Ovary (tissue), 7 donors: ENCODE measurements at regions not wholly inside any gene's neighbourhood (a gene's known extent, or its start where the extent isn't known, plus 50 kb on each side); places are given as distances from the start of the nearest gene placed in this dataset.

Experiments used
- DNase-seq, 5 donors: peaks; one replicate each; pipeline ENCODE4 v3.0.0-alpha.2; 2019 to 2020
- H3K27ac ChIP-seq, 2 donors: fragments of 200-600 bp; one replicate each; pipeline versions ENCODE4 v1.5.1 to v1.8.0; 2019 to 2022
- H3K27me3 ChIP-seq: fragments of 200-600 bp; one replicate; pipeline ENCODE4 v1.8.0; 2022
- H3K36me3 ChIP-seq: fragments of 200-600 bp; sonication (generic); one replicate; pipeline ENCODE4 v1.5.1; 2019
- H3K4me1 ChIP-seq: one replicate; pipeline ENCODE4 v1.8.1; 2013; ENCODE audit warnings: mild to moderate bottlenecking, moderate library complexity; ENCODE audit not compliant: insufficient read depth
- H3K4me3 ChIP-seq: fragments of 200-600 bp; sonication (generic); one replicate; pipeline ENCODE4 v1.5.1; 2017
- H3K9me3 ChIP-seq, 2 donors: fragments of 200-600 bp in 1 of 2; sonication (generic) in 1 of 2; one replicate each; pipeline versions ENCODE4 v1.5.1 to v1.8.1; 2013 to 2019; ENCODE audit warnings: mild to moderate bottlenecking in 1 of 2, moderate library complexity in 1 of 2
- CTCF ChIP-seq, 3 donors: fragments of 450-650 bp in 2 of 3; fragments of 200-600 bp in 1 of 3; IDR thresholded peaks; one replicate each; pipeline versions ENCODE4 v1.5.1 to v1.8.0; 2016 to 2022; ENCODE audit warnings: antibody characterized with exemption in 3 of 3, mild to moderate bottlenecking in 1 of 3
- EP300 ChIP-seq: sonication (generic); formaldehyde crosslinking; IDR thresholded peaks from one replicate; pipeline ENCODE4 v1.6.1; 2017; ENCODE audit warnings: antibody characterized with exemption
- POLR2A ChIP-seq: fragments of 450-650 bp; IDR thresholded peaks from one replicate; pipeline ENCODE4 v1.6.1; 2017; ENCODE audit warnings: antibody characterized with exemption, mild to moderate bottlenecking, moderate library complexity
- WGBS, 3 donors: extraction: QIAGEN DNeasy Blood & Tissue Kit in 1 of 3; methylation state at CpG; one replicate each; pipeline versions ENCODE4 v1.1.5 to v1.1.7; 2013 to 2017; 5-methylcytosine and 5-hydroxymethylcytosine counted together
- intact Hi-C, 4 donors: fragments of 100-400 bp; cut with DNase I; formaldehyde crosslinking; loops; one replicate each; pipeline versions ENCODE4 v1.11.0 to v1.15.1; 2022 to 2023
- donor health status: DM: no; HTN: no; CAD: no; lungs with moderate emphysema.
- donor health status: DM: no; HTN: no; CAD: no.
- donor health status: Bipolar disorder and iron deficiency.
- donor health status: DM: no; HTN: no; CAD: no.
- donor health status: DM: yes; HTN: yes; CAD: no.

- Histone ChIP-seq H3K27ac (no peak overlapping the region), H3K27me3 (no peaks in the 10 kb centered on the region), H3K4me3 (no peak overlapping the region), H3K36me3 (no peaks in the 10 kb centered on the region), H3K9me3 (no peaks in the 10 kb centered on the region), H3K4me1 (no peaks in the 10 kb centered on the region)
- intact Hi-C loops = no loop called here
- no peak for DNase-seq
- TF ChIP-seq POLR2A = no peak
- no peak for TF ChIP-seq EP300
- TF ChIP-seq CTCF (IDR thresholded peaks at IDR 0.05) = no peak
Observed at GRCh38 chr20:40757087-40757486, 68.1 kb upstream of the MAFB start.

- WGBS, 3 donors = 72 to 84% (median 75%) methylated on average over 2 of the region's 2 CpGs
- intact Hi-C loops = no loop called here
Observed at GRCh38 chr20:40758790-40759189, 69.8 kb upstream of the MAFB start.

GRCh38 chr20:40760399-40760798 is 71.4 kb upstream of the MAFB start:
- WGBS, 3 donors = 39 to 57% (median 39%) methylated on average over 2 to 3 of the region's 3 CpGs
- TF ChIP-seq CTCF (IDR thresholded peaks at IDR 0.05) (no peak), EP300 (no peak), POLR2A (no peak)
- H3K4me1 ChIP-seq = no peaks in the 10 kb centered on the region
- H3K9me3 ChIP-seq = no peaks in the 10 kb centered on the region
- no peak overlapping the region for H3K4me3 ChIP-seq
- no peak overlapping the region for H3K27ac ChIP-seq
- H3K27me3 ChIP-seq = no peaks in the 10 kb centered on the region
- no peak for DNase-seq
- no peaks in the 10 kb centered on the region for H3K36me3 ChIP-seq
- intact Hi-C loops = no loop called here

More at GRCh38 chr20:40758790-40759189, 69.8 kb upstream of the MAFB start:
- Histone ChIP-seq H3K27me3 (no peaks in the 10 kb centered on the region), H3K4me1 (no peaks in the 10 kb centered on the region), H3K4me3 (no peak overlapping the region), H3K9me3 (no peaks in the 10 kb centered on the region), H3K27ac (no peak overlapping the region), H3K36me3 (no peaks in the 10 kb centered on the region)
- DNase-seq = no peak
- no peak for TF ChIP-seq POLR2A
- TF ChIP-seq EP300 = no peak
- TF ChIP-seq CTCF (IDR thresholded peaks at IDR 0.05) = no peak

- intact Hi-C loops = no loop called here
- Histone ChIP-seq H3K4me3 (no peak overlapping the region), H3K27ac (no peak overlapping the region), H3K9me3 (no peaks in the 10 kb centered on the region), H3K36me3 (no peaks in the 10 kb centered on the region), H3K27me3 (no peaks in the 10 kb centered on the region), H3K4me1 (no peaks in the 10 kb centered on the region)
- TF ChIP-seq EP300 = no peak
- no peak for TF ChIP-seq CTCF (IDR thresholded peaks at IDR 0.05)
- TF ChIP-seq POLR2A = no peak
- 68 to 76% (median 72%) methylated on average over 10 of the region's 10 CpGs for WGBS, 3 donors
- no peak for DNase-seq
Observed at GRCh38 chr20:40763646-40764295, 74.7 kb upstream of the MAFB start.
